HG02840 (cell line): ENCODE measurements at regions not wholly inside any gene's neighbourhood (a gene's known extent, or its start where the extent isn't known, plus 50 kb on each side); places are given as distances from the start of the nearest gene placed in this dataset.
"Not testable (repeated sequence)": the region's sequence is repeated elsewhere in the genome, so short reads cannot be mapped to it uniquely, and the experiment has no call there.

Source experiments
- ATAC-seq: cut with Tn5 transposase; IDR thresholded peaks from one replicate; pipeline ENCODE4 v1.9.1; 2021; ENCODE audit warnings: mild to moderate bottlenecking, moderate library complexity, moderate number of reproducible peaks; ENCODE audit not compliant: unreplicated experiment, low FRiP score

- ATAC-seq = not testable (repeated sequence)
These were observed 412.3 kb downstream of the KCNRG start for GRCh38 chr13:50427511-50427910.

GRCh38 chr13:50428183-50428877 lies 413.1 kb downstream of the KCNRG start:
- ATAC-seq = no peak

- no peak for ATAC-seq
These were observed 408.5 kb downstream of the DLEU7 start for GRCh38 chr13:50435011-50435410.

GRCh38 chr13:50437252-50437651 lies 406.2 kb downstream of the DLEU7 start:
- no peak for ATAC-seq

- no peak for ATAC-seq
These were observed 405.1 kb downstream of the DLEU7 start for GRCh38 chr13:50438351-50438750.

GRCh38 chr13:50441130-50441529 lies 402.4 kb downstream of the DLEU7 start:
- ATAC-seq = no peak

GRCh38 chr13:50444726-50445125 lies 398.8 kb downstream of the DLEU7 start:
- no peak for ATAC-seq

- ATAC-seq = no peak
These were observed 396.9 kb downstream of the DLEU7 start for GRCh38 chr13:50446611-50447010.

GRCh38 chr13:50448535-50448998 lies 394.9 kb downstream of the DLEU7 start:
- no peak for ATAC-seq

GRCh38 chr13:50449465-50449864 lies 394.0 kb downstream of the DLEU7 start:
- no peak for ATAC-seq

GRCh38 chr13:50450279-50450678 lies 393.2 kb downstream of the DLEU7 start:
- ATAC-seq = no peak

GRCh38 chr13:50451609-50452008 lies 391.9 kb downstream of the DLEU7 start:
- no peak for ATAC-seq

GRCh38 chr13:50452028-50452427 lies 391.5 kb downstream of the DLEU7 start:
- ATAC-seq = no peak

GRCh38 chr13:50452756-50453155 lies 390.7 kb downstream of the DLEU7 start:
- no peak for ATAC-seq

- no peak for ATAC-seq
These were observed 390.3 kb downstream of the DLEU7 start for GRCh38 chr13:50453188-50453587.

- no peak for ATAC-seq
These were observed 387.4 kb downstream of the DLEU7 start for GRCh38 chr13:50456111-50456510.

GRCh38 chr13:50457415-50458393 lies 385.8 kb downstream of the DLEU7 start:
- ATAC-seq = no peak

GRCh38 chr13:50459046-50459445 lies 384.4 kb downstream of the DLEU7 start:
- no peak for ATAC-seq

GRCh38 chr13:50459658-50460057 lies 383.8 kb downstream of the DLEU7 start:
- no peak for ATAC-seq

GRCh38 chr13:50460358-50460757 lies 383.1 kb downstream of the DLEU7 start:
- ATAC-seq = no peak

- ATAC-seq = no peak
These were observed 382.3 kb downstream of the DLEU7 start for GRCh38 chr13:50461189-50461588.
